COLO668 (cell line): ENCODE measurements at regions not wholly inside any gene's neighbourhood (a gene's known extent, or its start where the extent isn't known, plus 50 kb on each side); places are given as distances from the start of the nearest gene placed in this dataset.

Experiments
- DNase-seq: peaks from one replicate; lab custom pipeline; 2025; ENCODE audit not compliant: unreplicated experiment; lab: John Stamatoyannopoulos, UW

DNA sequence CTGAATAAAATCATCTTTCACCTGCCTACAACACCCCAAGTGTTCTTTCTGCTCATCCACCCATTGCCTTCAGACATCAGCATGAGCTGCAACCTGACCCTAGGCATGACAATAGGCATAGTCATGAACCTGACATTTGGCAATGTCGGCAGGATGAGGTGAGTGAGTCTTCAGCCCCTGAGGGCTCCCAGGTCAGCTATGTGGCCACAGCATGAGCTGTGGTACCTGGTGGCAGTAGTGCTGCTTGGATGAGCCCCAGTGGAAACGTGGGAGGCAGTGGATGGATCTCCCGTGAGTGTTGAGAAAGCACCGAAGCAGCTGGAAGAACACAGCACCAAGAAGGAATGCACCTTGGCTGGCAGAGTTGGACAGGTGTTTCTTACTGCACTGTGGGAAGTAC lies 334.8 kb upstream of the FAR2 start:
- DNase-seq, result no peak

DNA sequence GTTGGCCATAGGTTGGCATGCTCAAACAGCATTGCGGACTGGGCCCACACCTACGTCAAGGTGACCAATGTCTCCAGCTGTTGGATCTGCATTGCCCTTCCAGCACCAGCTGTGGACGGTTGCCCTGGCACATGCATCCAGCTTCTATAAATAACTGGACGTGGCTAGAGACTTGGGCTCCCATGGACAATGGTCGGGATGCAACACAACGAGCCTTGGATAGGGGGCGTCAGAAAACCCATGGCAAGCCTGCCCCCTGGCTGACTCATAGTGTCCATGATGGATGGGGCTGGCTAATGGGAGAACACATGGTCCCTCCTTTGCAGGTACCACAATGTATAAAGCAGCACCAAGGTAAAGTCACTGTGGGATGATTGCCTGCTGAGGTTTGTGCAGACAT lies 331.6 kb upstream of the FAR2 start:
- no peak for DNase-seq

DNA sequence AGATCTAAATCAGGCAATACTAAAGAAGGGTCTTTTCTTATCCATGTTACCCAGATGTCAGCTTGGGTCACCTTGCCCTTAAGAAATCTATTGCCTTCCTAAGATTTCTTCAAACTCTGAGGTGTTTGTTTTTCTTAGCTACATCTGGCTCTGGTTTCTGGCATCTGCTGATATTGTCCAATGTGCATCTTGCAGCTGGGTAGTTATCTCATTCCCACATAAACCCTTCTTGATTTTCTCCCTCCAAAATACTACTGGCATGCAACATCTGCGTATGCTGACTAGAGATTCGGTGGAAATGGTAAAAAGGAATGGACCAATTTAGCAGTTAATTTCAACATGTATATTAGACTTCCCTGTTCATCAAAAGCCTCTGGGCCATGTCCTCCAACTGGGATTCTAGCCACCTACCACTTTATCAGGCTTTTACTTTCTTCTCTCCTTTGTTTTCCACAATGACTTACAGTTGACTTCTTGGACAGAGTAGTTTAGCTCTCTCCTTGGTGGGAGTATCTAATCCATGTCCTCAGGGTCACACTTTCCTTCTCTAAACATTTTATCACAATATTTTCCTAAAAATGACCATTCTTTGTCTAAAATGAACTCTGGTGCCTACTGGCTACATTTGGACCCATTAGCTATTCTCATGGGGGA lies 324.8 kb upstream of the FAR2 start:
- no peak for DNase-seq

- DNase-seq, result no peak
These were observed 324.2 kb upstream of the FAR2 start for GRCh38 chr12:28824849-28825248.

DNA sequence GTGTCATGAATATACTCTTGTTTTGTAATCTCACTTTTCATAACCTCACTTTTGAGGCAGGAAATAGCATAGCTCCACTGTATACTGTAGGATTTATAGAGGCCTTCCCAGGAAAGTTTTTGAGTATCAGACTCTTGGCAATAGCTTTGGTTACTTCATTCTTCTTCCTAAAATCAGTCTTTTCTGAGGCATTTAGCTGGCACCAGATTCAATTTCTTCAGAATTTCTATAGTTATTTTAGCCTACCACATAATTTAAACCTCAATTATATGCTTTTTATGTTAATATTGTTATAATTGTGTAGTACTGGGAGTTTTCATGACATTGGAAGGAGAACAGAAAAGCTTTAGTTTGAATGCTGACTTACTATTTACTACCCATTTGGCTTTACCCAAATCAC lies 322.3 kb upstream of the FAR2 start:
- DNase-seq, result no peak

GRCh38 chr12:28827861-28828260 lies 321.2 kb upstream of the FAR2 start:
- DNase-seq, result no peak

GRCh38 chr12:28828318-28828717 lies 320.8 kb upstream of the FAR2 start:
- DNase-seq, result no peak

DNA sequence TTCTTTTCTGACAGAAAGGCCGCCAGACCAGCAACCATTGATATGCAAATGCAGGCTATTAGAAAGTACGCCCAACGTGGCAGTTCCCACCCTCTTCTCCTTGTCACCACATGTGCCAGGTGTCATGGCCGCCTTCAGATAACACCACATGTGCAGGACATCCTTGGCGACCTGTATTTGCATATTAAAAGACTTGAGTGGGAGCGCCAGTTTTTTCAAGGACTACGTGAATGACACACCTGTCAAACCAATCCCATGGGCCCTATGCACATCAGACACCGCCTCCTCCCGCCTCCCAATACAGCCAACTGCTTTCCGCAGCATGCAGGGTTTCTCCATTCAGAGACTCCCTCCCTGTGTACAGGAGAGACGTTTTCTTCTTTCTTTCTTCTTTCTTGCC lies 318.6 kb upstream of the FAR2 start:
- DNase-seq, result no peak

- no peak for DNase-seq
These were observed 304.4 kb upstream of the FAR2 start for GRCh38 chr12:28844718-28845117.

DNA sequence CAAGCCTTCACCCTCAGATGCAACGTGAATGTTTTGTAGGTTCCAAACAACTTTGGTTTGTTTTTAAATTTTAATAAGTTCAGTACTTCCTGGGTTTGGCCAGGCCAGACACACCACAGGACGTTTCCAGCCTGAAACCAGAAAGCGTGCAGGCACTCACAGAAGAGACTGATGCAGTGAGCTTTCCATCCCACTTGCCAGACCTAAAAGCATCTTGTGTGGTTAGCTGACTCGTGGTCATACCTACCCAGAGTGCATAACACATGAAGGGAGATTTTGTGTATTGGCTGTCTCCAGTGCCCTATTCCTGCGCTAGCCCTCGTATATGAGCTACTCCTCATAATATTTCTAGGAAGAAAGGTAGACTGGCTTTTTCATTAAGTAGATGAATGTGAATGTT lies 297.3 kb upstream of the FAR2 start:
- DNase-seq, result no peak

- DNase-seq, result no peak
These were observed 293.2 kb upstream of the FAR2 start for GRCh38 chr12:28855761-28856310.

- no peak for DNase-seq
These were observed 291.7 kb upstream of the FAR2 start for GRCh38 chr12:28857369-28857768.

DNA sequence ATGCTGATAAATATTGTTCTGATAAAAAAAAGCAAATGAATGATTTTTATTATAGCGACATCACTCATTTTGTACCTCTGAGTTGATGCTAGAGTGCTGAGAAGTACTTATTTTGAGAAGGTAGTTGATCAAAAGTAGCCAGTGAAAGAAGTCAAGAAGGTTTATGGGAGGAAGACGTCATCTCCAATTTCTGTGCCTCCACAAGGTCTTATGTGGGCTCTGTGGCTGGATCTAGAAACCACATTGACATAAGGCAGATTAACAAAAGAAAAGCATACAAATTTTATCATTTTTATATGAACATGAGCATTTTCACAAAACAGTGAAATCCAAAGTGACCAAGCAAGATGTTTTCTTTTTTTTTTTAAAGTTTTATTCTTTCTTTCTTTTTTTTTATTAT lies 289.5 kb upstream of the FAR2 start:
- no peak for DNase-seq

- no peak for DNase-seq
These were observed 283.3 kb upstream of the FAR2 start for GRCh38 chr12:28865776-28866175.

DNA sequence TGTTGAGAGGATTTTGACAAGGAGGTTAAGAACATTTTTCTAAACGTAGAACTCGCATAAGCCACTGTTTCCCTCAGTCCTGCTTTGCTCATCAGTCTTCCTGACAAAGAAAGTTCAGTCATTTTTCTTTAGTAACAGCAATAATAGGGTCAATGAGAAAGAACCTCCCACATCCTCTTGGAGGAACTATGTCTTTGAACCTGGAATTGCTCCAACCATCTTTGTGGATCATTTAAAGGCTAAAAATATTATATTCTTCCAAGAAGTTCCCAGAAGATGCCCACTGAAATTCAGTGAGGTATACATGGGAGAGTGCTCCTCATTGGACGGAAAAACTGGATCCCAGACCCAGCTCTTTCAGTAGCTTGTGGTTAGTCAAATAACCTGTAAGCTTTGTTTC lies 282.8 kb upstream of the FAR2 start:
- no peak for DNase-seq

- DNase-seq, result no peak
These were observed 282.2 kb upstream of the FAR2 start for GRCh38 chr12:28866715-28867503.

DNA sequence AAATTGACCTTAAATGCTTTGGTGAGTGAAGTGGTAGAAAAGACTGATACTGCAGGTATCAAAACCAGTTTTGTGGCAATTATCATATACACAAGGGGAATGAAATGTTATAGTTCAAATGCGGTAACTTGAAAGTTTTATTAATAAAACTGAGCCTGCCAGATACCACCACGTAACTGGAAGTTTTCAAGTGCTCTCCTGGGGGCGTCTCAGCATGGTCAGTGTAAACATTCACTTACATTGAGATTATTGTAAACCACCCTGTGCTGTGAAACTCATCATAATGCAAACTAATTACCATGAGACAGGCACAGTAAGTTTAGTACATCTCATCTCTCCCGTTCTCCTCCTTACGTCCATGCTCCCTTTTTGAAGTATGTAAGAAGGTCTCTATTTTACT lies 280.7 kb upstream of the FAR2 start:
- DNase-seq, result no peak

DNA sequence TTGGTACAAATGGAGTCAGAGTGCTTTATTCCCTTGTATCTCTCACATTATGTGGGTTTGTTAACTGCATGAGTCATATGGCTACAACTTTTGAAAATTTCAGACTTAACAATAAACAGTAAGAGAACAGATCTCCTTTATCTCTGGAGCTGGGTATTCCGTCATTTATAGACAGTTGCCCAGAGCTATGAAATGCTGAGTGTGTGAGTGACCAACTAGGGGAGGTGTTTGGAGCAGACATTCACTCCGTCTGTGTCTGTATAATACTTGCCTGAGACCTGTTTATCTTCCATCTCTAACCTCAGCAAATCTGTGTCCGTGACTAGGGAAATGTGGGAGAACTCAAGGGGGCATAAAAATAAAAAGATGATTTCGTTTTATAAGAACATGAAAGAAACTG lies 279.9 kb upstream of the FAR2 start:
- DNase-seq, result no peak

DNA sequence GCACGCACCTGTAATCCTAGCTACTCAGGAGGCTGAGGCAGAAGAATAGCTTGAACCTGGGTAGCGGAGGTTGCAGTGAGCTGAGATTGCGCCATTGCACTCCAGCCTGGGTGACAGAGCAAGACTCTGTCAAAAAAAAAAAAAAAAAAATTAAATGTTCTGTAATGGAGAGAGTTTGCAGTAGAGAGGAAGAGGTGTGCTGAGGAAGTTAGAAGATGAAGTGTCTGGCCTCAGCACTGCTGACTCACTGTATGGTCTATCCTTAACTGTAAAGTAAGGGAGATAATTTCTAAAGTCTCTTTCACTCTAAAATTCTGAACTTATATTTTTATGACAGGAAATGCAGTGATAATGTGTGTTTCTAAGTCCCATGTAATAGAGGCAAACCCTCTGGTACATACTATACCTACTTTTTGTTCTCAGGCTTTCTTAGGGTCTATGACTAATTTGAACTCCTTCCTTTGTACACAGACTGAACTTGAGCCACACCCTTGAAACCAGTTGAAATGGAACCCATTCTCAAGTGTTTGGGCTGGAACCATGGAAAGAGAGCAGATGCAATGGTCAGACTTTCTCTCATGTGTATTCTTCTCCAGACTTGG lies 278.1 kb upstream of the FAR2 start:
- no peak for DNase-seq

DNA sequence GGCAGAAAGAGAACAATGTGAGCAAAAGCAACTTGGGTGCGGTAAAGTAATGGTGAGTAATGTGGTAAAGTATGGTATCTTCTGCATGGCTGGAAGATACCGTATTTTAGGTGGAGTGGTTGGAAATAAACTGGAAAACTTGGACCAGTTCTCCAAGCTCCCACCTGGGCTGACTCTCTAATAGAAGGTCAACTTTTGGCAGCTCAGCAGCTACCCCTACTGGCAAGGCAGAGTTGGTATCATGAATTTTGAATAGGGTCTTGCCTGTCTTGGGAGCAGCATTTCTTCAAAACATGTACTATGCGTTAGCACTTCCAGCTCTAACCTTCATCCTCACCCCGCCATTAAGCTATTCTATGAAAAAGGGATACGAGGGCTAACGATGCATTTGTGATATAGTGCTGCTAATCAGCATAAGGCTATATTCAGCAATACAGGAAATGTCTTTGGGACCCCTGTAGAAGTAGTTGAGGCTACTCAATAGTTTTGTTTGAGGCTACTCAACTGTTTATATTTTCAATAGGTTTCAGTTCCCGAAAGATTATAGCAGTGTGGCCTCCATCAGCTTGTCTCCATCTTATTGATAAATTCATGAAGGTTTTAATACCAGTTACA lies 276.3 kb upstream of the FAR2 start:
- DNase-seq, result peak; percentile 37

DNA sequence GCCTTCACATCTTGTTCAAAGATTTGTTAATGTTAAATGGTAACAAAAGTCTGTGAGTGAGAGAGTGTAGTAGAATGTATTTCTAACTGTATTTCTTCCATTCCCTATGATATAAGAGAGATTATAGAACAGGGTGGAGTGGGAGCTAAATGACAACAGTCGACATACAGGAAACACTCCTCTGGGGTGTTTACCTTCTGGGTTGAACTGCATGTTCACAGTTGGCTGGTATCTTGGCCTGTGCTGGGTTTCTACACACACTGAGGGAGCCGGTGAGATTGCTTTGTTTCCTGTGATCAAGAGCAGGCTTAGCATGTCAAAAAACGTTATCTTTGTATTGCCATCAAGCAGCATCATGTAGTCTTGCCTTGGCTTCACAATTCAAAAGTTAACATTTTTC lies 274.3 kb upstream of the FAR2 start:
- no peak for DNase-seq
